GM12874 (cell line): ENCODE measurements at regions not wholly inside any gene's neighbourhood (a gene's known extent, or its start where the extent isn't known, plus 50 kb on each side); places are given as distances from the start of the nearest gene placed in this dataset.

Experiments used
- TF ChIP-seq, protein P1 (sequence below): IDR thresholded peaks from 2 replicates; pipeline ENCODE4 v1.5.1; 2011; ENCODE audit warnings: low read depth, mild to moderate bottlenecking, control low read depth, low read length, moderate library complexity; ENCODE audit not compliant: insufficient read depth

DNA sequence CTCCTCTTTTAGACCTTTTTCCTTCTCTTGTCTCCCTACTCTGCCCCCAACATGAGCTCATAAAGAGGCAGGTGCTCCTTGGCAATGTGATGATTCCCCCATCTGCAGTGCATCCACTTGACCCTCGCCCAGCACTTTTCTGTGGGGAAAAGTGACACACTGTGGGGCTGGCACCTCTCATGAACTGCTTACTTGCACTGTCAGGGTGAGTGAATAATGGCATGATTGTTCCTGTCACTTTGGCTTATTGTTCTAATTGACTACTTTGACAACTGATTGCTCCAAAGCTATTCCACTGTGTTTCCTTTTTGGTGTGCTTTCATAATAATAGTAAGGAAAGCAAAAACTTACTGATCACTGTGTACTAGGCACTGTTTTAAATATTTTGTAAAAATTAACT is 253.3 kb upstream of the SUCLG2 start:
- TF ChIP-seq, protein P1, sequence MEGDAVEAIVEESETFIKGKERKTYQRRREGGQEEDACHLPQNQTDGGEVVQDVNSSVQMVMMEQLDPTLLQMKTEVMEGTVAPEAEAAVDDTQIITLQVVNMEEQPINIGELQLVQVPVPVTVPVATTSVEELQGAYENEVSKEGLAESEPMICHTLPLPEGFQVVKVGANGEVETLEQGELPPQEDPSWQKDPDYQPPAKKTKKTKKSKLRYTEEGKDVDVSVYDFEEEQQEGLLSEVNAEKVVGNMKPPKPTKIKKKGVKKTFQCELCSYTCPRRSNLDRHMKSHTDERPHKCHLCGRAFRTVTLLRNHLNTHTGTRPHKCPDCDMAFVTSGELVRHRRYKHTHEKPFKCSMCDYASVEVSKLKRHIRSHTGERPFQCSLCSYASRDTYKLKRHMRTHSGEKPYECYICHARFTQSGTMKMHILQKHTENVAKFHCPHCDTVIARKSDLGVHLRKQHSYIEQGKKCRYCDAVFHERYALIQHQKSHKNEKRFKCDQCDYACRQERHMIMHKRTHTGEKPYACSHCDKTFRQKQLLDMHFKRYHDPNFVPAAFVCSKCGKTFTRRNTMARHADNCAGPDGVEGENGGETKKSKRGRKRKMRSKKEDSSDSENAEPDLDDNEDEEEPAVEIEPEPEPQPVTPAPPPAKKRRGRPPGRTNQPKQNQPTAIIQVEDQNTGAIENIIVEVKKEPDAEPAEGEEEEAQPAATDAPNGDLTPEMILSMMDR: no peak

DNA sequence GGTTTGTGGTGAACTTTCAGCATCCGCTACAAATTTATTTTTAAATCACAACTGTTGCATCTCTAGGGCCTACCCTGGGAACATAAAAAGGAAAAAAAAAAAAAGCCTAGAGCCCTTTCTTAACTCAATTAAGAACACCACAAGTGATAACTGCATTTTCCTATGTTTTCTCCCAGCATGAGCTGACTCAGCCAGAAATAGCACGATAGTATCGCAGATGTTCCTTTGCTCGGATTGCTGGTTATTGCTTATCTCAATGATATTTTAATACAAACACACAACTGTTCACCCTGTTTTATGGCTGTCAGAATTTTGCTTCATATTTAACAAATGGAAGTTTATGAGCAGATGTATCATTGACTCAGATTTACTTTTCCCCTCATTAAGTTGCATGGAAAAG is 251.8 kb upstream of the SUCLG2 start:
- TF ChIP-seq, protein P1: no peak

DNA sequence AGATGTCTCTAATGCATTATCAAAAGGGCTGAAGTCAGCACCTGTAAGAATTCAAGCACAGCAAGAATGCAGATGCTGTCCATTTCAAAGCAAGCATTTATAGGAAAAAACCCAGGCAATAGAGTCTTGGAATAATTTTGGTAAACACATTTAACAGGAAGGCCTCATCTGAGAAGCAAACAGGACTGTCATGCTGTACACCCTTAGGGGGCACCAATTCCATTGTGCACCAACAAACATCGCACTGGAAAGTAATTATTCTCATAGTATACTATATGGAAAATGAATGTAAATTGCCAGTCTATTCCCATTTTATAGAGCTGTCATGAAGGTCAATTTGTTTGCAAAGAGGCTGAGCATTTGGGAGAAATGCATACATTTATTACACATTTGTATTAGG is 247.3 kb upstream of the SUCLG2 start:
- TF ChIP-seq, protein P1: no peak

DNA sequence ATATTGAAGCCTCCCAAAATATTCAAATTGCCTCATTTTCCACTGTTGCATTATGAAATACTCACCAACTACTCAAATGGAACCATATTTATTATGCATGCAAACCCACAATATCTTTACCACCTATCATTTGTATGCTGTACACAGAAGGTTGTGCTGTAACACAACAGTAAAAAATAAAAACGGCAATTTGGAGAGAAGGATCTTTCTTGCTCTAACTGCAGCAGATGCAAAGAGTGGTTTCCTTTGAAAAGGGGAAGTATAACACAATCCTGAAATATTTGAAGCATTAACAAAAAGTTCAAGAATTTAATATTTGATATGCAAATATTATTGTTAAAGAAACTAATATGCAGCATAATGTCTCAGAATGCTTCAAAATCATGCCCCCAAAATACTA is 244.5 kb upstream of the SUCLG2 start:
- TF ChIP-seq, protein P1: no peak

DNA sequence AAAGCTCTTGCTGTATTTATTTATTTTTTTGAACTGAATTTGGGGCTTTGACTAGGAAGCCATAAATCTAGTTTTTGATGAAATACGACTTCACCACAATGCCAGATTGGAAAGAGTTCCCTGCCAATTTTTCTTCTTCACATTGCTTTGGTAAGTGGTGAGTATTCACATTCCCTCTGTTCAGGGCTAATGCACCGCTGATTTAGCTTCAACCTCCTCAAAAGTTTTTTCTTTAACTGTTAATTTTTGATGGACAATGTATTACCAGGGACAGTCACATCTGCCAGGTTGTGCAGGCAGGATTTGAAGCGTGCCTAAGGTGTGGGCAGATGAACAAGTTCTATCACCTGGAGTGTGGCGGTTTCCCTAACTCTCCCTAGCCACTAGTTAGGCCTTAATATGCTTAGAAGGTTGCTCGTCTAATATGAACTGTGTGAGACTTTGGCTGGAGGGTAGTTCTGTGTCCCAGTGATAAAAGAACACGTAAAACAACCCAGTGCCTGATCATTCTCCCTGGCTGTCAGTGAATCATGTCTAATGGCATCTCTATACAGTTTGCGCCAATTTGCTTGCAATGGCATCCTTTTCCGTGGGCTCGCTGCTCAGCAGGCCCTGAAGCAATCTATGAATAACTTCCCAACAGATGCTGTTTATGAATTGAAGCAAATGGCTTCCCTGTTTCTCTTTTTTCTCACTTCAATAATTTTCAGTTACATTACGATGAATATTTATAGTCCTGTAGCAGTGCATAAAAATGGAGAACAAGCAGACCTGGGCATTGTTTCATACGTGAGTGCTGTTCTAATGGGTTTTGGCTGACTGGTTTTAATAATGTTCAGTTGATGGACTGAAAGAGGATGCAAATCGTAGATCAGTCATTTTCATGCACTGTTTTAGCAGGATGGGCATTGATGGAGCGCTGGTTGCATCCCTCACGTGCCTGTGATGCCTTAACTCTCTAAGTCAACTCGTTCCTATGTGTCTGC is 243.2 kb upstream of the SUCLG2 start:
- TF ChIP-seq, protein P1: no peak

DNA sequence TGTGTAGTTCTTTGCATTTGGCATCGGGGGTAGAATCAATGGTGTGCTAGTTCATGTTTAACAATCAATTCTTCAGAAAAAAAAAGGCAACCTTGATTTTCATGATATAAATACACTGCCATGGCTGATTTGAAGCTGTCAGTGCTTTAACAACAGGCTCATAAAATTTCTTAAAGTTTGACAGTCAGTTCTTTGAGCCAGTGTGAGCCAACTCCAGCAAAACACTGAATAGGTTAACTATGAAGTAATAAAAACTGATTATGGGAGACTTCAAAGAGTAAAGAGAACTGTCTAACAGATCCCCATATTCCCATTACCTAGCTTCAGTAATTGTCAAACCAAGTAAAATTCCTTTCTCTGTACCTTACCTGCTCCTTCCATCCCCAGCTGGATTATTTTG is 241.7 kb upstream of the SUCLG2 start:
- TF ChIP-seq, protein P1: no peak

DNA sequence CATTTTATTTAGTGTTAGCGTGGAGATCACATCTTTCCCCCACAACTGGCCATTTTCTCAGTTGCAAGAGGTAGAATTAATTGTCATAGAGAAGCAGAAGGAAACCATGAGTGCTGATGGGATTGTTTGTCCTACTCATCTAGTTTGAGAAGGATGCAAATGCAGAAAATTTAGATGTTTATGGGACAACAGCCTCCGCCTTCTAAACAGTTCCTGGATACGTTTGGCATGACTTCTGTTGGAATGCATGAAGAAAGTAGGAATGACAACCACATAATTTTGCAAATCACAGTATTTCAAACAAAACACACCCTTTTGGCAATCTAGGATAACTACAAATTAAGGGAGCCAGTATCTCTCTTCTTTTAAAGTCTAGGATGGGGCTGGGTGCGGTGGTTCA is 240.1 kb upstream of the SUCLG2 start:
- TF ChIP-seq, protein P1: no peak
